T1000 (cell line): ENCODE measurements at regions not wholly inside any gene's neighbourhood (a gene's known extent, or its start where the extent isn't known, plus 50 kb on each side); places are given as distances from the start of the nearest gene placed in this dataset.

ENCODE experiments used
- DNase-seq: peaks from one replicate; lab custom pipeline; 2025; ENCODE audit warnings: mixed read lengths; lab: John Stamatoyannopoulos, UW

DNA sequence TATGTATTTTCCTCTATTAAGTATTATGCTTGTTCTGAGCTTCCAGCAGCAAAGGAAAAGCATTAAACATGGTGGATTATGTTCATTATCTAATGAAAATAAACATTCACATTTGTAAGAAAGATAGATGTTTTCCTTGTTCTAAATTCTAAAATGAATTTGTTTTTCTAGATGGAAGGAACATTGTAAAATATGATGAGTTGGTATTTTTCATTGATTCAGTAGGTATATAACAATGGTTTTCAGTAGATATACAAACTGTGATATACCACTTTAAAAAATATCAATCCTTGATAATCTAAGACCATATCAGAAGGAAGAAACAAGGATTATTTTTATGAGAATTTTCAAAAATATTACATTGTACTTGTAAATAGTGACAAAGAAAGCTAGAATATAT is 290.6 kb upstream of the GOLIM4 start:
- DNase-seq, result no peak

DNA sequence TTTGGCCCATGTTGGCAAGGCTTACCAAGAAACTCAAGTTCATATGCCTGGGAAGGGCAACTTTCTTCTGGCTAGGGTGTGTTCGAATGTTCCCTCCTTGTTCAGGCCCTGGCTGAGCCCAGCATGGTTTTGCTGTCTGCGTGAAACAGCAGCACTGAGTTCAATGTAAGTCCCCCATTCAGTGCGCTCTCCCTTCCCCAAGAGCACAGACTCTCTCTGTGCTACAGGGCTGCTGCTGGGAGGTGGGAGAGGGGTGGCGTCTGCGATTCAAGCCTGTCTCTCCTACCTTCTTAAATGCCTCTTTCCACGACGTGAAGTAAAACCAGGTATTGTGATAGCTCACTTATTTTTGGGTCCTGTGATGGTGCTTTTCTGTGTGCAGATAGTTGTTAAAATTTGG is 289.3 kb upstream of the GOLIM4 start:
- no peak for DNase-seq

DNA sequence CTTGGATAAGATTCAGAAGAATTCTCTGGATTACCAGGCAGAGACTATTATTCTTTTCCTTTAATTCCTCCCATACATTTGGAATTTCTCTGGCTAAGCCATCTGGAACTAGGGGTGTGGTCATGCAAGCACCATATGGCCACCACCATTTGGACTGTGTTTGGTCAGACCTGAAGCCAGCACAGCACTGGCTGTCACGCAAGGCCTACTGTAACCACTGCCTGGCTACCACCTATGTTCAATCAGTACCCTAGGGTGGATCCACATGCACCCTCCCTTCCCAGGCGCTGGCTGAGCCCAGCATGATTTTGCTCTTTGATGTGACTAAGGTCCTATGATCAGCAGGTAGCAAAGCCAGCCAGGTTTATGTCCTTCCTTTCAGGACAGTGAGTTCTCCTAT is 287.8 kb upstream of the GOLIM4 start:
- no peak for DNase-seq

DNA sequence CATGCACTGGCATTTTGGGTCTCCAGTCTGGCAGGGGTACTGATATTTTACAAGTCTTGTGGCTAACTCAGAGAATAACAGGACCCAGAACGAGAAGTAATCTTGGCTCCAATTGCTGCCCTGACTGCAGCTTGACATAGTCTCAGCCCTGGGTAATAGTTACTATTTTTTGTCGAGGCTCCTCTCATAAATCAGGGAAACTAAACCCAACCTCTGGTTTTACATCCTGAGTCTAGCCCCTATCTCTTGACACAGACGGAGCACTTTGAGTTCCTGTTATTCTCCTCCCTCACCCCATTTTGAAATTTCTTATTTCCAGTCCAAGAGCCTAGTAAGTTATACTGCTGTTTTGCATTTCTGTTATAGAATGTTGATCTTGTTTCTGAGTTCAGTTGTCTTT is 276.1 kb upstream of the GOLIM4 start:
- DNase-seq, result no peak

DNA sequence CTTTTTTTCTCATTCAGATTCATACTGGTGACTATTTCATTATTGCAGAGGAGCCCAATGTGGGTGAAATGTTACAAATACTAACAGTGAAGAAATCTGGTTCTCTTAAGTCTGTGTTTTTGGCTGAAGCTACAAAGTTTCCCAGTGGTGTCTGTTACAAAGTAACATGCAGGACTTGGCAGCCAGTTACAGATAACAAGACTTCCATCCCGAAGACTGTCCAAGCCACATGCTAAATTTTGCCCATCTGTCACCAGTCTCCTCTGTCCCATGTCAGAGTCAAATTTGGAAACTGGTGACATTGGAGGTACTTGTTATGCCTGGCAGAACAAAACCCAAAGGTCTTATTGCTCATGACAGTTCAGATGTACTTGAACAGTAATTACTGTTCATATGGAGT is 269.2 kb upstream of the GOLIM4 start:
- no peak for DNase-seq

DNA sequence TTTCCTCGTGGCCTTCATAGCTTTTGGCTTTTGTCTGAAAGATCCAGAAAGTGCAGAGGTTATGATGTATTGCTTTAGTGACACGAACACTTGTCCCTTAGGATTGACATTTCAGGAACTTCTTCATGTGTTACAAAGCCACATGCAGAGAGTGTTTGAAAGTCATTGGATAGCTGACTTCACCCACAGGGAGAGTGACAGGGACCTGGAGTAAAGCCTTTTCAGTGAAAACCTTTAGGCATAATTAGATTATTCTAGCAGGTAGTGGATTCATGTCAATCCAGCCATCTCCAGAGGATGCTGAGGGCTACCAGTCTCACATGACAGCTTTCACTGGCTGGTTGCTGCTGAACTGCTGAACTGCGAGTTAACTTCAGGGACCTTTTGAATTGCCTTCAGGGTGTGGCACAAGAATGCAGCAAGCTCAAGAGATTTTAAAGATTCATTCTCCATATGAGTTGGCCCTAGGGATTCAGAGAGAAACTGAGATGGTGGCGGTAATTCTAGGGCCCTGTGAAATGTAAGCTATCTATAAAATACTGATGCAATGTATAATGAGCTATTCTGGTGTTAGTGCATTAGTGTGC is 267.0 kb upstream of the GOLIM4 start:
- DNase-seq, result no peak

DNA sequence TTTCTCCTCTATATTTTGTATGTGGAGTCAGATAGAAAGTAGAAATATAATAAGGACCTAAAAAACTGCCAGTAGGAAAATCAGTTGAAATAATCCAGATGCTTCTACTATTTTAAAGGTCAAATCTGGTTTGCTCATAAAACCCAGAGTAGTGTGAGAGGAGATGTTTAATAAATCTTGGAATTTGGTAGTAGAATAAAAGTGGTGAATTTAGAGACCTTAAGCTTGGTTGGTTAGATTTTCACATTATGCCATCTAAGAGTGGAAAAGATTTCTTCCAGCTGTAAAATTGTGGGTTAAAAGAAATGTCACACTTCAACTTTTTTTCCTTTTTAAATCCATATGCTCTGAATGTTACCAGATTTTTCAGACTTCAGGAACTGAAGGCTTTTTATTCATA is 266.4 kb upstream of the GOLIM4 start:
- DNase-seq, result no peak

DNA sequence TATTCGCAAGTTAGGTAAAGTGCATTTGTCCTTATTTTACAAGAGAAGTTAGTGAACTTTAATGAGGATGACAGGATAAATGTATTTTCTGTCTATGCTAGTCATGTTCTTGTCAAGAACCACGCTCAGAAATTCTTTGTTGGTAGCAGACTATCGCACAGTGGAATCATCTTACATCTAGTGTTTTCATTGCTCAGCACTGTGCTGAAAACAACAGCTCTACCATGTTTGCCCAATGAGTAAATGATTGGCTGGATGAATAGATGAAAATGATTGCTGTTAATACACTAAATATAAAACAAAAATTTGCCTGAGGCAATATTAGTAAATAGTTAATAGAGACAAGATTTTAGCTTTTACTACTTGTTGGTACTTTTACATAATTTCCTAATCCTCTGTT is 265.3 kb upstream of the GOLIM4 start:
- no peak for DNase-seq

DNA sequence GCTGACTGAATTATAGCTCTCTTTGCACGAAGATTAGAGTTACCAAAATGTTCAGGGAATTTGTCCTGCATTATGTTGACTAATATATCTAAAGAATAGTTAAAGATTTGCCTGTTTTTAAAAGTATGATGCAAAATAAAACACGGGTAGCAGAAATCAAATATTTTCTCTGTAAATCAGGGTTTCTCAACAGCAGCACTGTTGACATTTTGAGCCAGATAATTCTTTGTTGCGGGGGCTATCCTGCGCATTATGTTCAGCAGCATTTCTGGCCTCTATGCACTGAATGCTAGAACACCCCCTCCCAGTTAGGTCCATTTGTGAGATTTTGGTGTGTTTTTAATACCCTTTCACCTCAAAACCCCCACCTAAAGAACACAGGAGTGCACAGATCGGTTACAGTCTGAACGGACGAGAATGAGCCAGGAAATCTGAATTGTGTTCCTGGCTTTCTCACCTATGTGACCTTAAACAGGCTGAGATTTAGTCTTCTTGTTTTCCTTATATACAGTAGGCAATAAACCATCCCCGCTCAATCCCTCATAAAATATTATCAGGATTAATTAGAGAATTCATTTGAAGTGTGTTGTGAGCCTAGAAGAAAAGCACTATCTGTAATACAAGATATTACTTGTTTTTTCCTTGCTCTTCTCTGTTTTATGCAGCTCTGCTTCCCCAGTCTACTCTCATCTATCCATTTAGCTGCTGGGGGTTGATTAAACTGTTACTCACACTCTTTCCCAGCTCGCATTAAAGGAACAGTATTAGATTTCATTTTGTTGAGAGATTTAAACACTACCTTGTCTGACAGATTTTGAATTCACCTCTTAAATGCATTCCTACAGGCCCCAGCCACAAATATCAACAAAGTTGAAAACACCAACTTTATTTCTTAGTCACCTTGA is 247.5 kb upstream of the GOLIM4 start:
- no peak for DNase-seq

DNA sequence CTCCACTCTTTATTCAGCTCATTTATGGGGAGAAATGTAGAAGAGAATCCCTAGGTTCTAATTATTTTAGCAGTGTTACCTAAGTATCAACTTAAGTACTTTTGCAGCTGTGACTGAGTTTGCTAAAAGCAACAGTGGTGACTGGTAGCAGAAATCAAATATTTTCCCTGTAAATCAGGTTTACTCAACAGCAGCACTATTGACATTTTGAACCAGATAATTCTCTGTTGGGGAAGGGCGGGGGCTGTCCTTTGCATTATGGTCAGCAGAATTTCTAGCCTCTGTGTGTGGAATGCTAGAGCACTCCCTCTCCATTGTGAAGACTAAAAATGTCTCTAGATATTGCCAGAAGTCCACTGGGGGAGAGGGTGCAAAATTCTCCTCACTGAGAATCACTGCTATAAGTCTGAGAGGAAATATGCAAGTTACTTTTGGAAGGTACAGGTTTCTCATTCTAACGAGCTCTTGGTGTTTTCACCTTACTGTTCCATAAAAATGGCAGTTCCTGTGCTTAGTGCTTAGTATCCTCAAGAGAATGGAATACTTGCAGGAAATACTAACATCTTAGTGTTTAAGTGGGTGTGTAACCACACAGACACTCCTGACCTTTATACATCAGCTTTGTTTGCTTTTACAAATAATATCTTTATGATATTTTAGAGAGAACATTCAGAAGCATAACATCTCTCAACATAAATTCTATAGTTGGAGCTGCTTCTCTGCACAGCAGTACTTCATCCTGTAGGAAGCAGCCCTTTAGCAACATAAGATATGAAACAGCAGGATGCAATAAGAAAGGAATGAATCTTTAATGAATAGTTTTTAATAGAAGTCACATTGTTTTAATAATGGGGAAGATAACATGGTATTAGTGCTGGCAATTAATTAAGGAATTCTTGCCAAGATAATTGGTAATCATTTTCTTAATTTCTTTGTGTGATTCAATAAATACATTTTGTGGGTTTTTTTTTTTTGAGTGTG is 246.5 kb upstream of the GOLIM4 start:
- no peak for DNase-seq

DNA sequence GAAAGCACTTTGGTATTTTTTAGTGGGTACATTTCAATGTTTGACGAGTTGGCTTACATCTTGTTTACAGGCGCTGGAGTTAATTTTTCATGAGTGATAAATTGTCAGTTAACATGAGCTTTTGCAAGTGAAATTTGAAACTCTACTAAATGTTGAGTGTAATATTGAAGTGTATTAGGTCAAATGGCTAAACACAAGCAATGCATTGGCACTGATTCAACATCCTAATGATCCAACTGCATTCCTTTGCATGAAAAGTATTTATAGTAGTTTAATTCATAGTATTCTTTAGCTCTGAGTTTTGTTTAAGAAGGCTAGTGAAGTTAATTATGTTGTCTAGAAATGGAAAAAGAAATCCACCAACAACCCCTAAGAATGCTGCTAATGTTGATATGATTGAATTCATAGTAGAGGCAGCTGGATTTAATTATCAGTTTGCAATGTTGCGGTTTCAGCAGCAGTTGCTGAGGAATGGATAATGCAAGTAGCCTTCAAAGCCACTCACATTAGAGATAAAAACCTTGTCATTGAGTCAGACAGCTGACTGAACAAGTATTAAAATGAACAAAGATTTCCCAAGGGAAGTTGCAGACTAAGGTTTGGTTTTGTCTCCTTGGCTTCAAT is 245.6 kb upstream of the GOLIM4 start:
- peak; percentile 20 for DNase-seq

DNA sequence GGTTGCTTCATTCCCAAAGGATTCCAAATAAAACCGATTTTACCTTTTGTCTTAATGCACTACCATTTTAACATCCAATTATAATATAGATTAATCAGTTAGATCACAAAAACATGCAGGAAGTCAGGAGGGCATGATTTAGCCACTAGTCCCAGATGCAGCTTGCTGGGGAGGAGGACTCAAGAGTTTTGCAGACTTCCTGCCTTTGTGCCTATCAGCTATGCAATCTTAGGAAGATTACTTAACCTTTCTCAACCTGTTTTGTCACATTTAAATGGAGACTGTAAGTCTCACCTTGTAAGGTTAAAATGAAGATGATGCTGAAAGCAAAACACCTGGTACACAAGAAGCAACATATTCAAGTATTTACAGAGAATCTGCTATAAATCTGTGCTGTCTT is 242.4 kb upstream of the GOLIM4 start:
- DNase-seq, result no peak

DNA sequence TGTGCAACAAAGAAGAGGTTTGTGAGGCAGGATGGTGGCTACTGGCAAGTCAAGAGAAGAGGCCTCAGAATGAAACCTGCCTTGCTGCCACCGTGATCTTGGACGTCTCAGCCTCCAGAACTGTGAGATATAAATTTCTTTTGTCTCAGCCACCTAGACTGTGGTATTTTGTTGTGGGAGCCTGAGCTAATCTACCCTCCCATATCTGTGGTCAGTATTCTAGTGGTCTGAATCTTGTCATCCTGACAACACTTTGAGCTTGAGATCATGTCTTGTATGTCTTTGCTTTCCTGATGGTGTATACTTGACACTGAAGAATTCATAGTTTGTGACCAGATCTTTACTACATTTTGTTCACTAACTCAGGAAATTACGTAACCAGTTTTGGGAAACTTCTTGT is 240.6 kb upstream of the GOLIM4 start:
- DNase-seq, result no peak

DNA sequence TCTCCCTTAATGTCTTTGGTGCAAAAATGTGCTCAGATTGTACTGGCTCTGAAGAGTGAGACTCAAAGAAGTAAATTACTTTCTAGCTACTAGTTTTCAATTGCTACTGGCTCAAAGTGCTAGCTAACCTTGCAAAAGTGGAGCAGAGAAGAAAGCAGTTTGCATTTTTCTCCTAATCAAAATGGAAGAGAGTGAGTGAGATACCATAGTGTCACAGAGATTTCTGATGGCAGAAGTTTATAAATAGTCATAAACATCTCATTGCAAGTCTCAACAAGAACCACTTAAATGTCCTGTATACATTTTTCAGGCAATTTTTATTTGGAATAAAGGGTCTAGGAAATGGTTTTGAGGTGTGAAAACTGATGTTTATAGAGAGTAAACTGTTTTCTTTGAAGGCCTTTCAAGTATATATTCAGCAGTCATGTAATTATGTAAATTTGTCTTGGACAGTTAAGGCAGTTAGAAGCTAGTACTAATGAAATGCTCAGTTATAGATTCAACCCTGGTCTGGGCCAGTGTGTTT is 237.7 kb upstream of the GOLIM4 start:
- DNase-seq, result no peak

DNA sequence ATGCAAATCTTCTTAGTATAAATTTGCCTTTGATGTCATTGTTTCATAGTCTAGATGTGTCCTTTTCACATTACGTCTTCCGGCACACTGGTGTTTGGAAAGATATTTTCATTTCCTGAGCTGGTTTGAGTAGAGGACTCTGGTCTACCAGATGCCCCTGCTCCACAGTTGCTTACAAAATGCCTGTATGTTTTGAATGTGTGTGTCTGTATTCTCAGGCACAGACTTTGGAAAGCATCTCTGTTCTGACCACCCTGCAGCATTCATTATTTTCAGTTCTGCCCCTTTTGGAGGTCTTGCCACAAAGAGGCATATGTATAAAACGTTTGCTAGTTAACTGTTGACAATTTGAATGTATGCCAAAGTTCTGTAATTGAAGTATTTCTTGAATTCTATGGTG is 236.0 kb upstream of the GOLIM4 start:
- DNase-seq, result no peak

DNA sequence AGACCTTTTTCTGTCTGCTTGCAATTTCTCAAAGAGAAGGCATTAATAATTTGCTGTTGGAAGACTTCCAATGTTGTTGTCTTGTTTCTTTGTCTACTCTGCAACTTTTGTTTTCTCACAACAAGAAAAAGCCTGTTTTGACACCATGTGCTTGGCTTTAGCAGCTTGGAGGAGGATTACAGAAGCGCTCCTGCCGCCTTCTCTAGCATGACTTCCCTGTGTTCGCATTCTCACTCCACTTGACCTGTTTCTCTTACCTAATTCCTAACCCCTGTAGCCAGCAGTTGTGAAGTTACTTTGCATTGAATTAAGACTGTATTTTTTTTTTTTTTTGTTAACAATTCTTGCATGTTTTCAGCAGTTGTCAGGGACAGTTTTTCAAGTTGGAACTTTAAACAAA is 235.3 kb upstream of the GOLIM4 start:
- DNase-seq, result no peak

DNA sequence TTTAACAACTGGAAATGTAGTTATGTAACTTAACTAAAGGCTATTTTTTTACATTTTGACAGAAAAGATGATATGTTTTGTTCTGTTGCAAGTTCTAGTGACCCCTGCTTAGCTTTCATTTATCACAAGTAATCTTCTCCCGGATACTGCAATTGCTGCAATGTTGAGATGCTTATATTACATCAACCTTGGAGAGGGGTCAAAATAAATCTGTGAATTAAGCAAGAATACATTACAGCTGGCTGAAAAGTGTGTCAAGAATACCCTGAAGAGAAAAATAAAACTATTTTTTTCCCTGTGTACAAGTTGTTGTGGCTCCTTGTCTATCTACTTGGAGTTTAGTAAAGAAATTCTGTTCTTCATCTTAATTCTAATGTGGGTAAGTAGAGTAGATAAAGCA is 232.1 kb upstream of the GOLIM4 start:
- no peak for DNase-seq

DNA sequence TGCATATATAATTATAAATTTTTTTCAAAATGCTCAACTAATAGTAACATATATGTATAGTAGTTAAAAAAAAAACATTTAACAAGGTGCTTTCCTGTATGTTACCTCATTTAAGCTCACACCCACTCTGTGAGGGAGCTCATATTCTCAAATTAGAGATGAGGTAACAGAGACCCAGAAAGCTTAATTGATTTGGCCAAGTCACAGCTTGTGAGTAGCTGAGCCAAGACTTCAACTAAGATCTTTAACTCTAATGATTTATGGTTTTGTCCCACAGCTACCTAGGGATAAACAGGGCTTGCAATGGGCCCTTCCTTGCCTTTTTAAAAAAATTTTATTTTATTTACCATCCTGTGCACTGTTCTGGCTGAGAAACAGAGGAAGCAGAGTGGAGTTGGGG is 230.0 kb upstream of the GOLIM4 start:
- DNase-seq, result no peak

DNA sequence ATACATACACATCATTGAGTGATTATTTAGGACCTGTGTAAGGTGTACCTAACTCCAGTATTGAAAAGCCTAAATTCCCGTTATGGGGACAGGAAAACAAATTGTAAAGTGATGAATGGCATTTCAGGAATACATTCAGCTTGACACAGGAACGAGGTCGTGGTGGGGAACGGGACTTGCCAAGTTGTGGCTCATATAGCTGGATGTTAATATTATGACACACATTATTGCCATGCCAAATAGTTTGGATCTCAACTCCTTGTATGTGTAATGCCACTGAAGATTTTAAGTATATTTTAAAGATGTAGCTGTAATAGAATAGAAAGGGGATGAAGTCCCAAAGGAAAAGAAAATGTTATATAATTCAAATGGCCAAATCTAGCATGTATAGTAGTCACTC is 227.2 kb upstream of the GOLIM4 start:
- no peak for DNase-seq

DNA sequence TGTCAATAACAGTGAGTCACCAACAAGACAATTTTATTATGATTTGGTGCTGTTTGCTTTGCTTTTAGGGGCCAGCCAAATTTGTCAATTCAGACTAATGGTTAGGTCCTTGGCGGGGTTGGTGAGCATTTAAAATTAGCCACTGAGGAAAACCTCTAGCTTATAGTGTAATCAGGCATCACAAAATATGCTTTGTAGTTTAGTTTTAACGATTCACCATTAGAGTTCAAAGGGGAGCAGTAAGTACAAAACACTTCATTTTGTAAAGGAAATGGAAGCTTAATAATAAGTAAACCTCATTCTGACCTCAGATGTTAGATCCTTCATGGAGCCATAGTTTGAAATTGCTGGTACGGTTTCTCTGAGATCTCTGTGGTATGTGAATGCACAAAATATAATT is 218.4 kb upstream of the GOLIM4 start:
- no peak for DNase-seq

DNA sequence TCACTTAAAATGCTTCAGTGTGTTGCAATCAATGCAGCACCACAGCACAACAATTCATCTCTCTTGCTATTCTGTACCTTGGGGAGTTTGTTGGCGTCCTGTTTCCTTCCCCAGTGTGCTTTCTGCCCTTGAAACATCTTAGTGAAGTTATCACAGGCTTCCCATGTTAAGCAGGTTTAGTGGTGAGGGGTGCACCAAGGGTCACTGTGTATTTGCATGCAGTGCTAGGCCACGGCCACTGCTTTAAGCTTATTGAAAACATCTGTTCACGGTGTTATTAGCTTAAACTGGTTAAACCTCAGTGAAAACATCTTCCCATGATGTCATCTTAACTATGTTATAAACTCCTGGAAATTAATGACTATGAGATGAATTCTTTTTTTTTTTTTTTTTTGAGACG is 217.3 kb upstream of the GOLIM4 start:
- no peak for DNase-seq

DNA sequence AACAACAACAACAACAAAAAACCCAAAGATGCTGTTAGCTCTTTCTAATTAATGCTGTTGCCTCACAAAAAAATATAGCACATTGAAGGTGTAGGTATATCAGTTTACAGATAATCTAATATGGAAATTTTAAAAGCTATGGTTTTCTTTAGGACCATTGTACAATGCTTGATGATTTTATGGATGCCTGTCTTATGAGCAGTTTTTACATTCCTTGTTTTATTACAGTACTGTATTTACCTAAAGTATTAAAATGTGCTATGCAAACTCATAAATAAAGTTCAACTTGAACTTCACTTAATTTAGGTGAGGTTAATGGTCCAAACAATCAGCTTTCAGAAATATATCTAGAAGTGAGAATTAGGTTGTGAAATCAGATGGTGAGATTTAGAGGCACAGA is 212.2 kb upstream of the GOLIM4 start:
- no peak for DNase-seq
